GM12878 (cell line): ENCODE measurements at regions not wholly inside any gene's neighbourhood (a gene's known extent, or its start where the extent isn't known, plus 50 kb on each side); places are given as distances from the start of the nearest gene placed in this dataset.

Source experiments
- ATAC-seq: fragments of 200-7000 bp; cut with Tn5 transposase; 3 replicates; pipeline ENCODE4 v1.9.1; 2020; ENCODE audit warnings: mild to moderate bottlenecking, moderate library complexity
- BruUV-seq: library from RNA; stranded (reverse); fragments of 400-500 nt; replicated peaks from 2 replicates; lab custom pipeline; 2021; lab: Mats Ljungman, UMichigan
- CTCF ChIA-PET: fragments of 300-600 bp; sonication (Branson Sonifier 250); formaldehyde crosslinking; extraction: SDS; loops from one replicate; lab custom pipeline; 2021; ENCODE audit warnings: inconsistent platforms; lab: Yijun Ruan, JAX
- POLR2A ChIA-PET: fragments of 350-600 bp; formaldehyde crosslinking; extraction: SDS; loops from one replicate; lab custom pipeline; 2021; ENCODE audit warnings: inconsistent platforms; lab: Charles Lee
- RAD21 ChIA-PET: fragments of 300-600 bp; sonication (Branson Sonifier 250); formaldehyde crosslinking; loops from one replicate; lab custom pipeline; 2023; ENCODE audit warnings: antibody characterized with exemption; ENCODE audit not compliant: unreplicated experiment; lab: Charles Lee
- SMC1A ChIA-PET: fragments of 300-600 bp; sonication (Branson Sonifier 250); formaldehyde crosslinking; loops from one replicate; lab custom pipeline; 2023; ENCODE audit not compliant: unreplicated experiment, uncharacterized antibody; lab: Charles Lee
- DNase-seq: peaks from one replicate; pipeline ENCODE4 v3.0.0-alpha.2; 2011; ENCODE audit warnings: low read depth, low spot score
- FAIRE-seq: peaks from 3 replicates; lab custom pipeline; 2011; peaks lifted over from hg19 to GRCh38; lab: Jason Lieb, UNC
- H2AFZ ChIP-seq: 2 replicates; pipeline ENCODE4 v1.6.0; 2011; ENCODE audit warnings: low read depth, low read length, control low read depth; ENCODE audit not compliant: control insufficient read depth
- H3K27ac ChIP-seq: 2 replicates; pipeline ENCODE4 v1.5.1; 2011; ENCODE audit warnings: control low read depth; ENCODE audit not compliant: control insufficient read depth, insufficient read depth
- H3K27me3 ChIP-seq, 2 experiments: replicated peaks in 1 of 2; 2 replicates each; pipeline versions ENCODE4 v1.6.0 to v1.6.1; 2011; ENCODE audit warnings: low read length in 1 of 2; ENCODE audit not compliant: control insufficient read depth in 2 of 2, insufficient read depth in 2 of 2
- H3K36me3 ChIP-seq, 2 experiments: 2 replicates each; pipeline ENCODE4 v1.5.1; 2011; ENCODE audit warnings: low read length in 1 of 2; ENCODE audit not compliant: control insufficient read depth in 2 of 2, insufficient read depth in 2 of 2
- H3K4me1 ChIP-seq: 2 replicates; pipeline ENCODE4 v1.6.1; 2011; ENCODE audit warnings: mild to moderate bottlenecking, low read length, moderate library complexity, mixed read lengths; ENCODE audit not compliant: control insufficient read depth, insufficient read depth
- H3K4me2 ChIP-seq: 2 replicates; pipeline ENCODE4 v1.6.0; 2011; ENCODE audit warnings: control low read depth; ENCODE audit not compliant: control insufficient read depth, insufficient read depth
- H3K4me3 ChIP-seq: fragments of 200-600 bp; sonication (generic); 2 replicates; pipeline ENCODE4 v1.5.1; 2016
- H3K79me2 ChIP-seq: 2 replicates; pipeline ENCODE4 v1.6.0; 2011; ENCODE audit warnings: low read length; ENCODE audit not compliant: control insufficient read depth, insufficient read depth
- H3K9ac ChIP-seq: 2 replicates; pipeline ENCODE4 v1.8.0; 2011; ENCODE audit warnings: low read length, control low read depth, mixed read lengths; ENCODE audit not compliant: control insufficient read depth, insufficient read depth
- H3K9me3 ChIP-seq: replicated peaks from 3 replicates; pipeline ENCODE4 v1.5.1; 2011; ENCODE audit warnings: mild to moderate bottlenecking, low read length; ENCODE audit not compliant: control insufficient read depth, insufficient read depth
- H4K20me1 ChIP-seq: 2 replicates; pipeline ENCODE4 v1.6.0; 2011; ENCODE audit not compliant: control insufficient read depth, insufficient read depth
- HCFC1 ChIP-seq: fragments of 150-350 bp; IDR thresholded peaks from 2 replicates; pipeline ENCODE4 v1.6.1; 2014; ENCODE audit warnings: low read length
- MXI1 ChIP-seq: fragments of 150-350 bp; IDR thresholded peaks from 2 replicates; pipeline ENCODE4 v1.6.1; 2011; ENCODE audit warnings: low read depth, mild to moderate bottlenecking, inconsistent platforms, low read length, improper control_type of control experiment
- SMARCA5 ChIP-seq: fragments of 450-650 bp; IDR thresholded peaks from 2 replicates; pipeline ENCODE4 v1.6.1; 2017; ENCODE audit warnings: mild to moderate bottlenecking
- SMC3 ChIP-seq: IDR thresholded peaks from 2 replicates; pipeline ENCODE4 v1.6.1; 2011; ENCODE audit warnings: low read length, improper control_type of control experiment, borderline replicate concordance
- ZNF207 ChIP-seq: fragments of 450-650 bp; IDR thresholded peaks from 2 replicates; pipeline ENCODE4 v1.6.1; 2014; ENCODE audit warnings: antibody characterized with exemption, mild to moderate bottlenecking, borderline replicate concordance
- ZNF384 ChIP-seq: IDR thresholded peaks from 2 replicates; pipeline ENCODE4 v1.6.1; 2012; ENCODE audit warnings: low read depth, mild to moderate bottlenecking, low read length, improper control_type of control experiment, borderline replicate concordance
- ZSCAN29 ChIP-seq: fragments of 450-650 bp; IDR thresholded peaks from 2 replicates; pipeline ENCODE4 v1.6.1; 2017; ENCODE audit warnings: mild to moderate bottlenecking, moderate library complexity
- in situ Hi-C: fragments of 300-500 bp; cut with MboI; formaldehyde crosslinking; loops from 9 replicates; pipeline ENCODE4 v1.14.3; 2018; ENCODE audit warnings: mixed read lengths
- intact Hi-C: fragments of 100-400 bp; cut with micrococcal nuclease; formaldehyde crosslinking; loops from one replicate; pipeline ENCODE4 v1.14.2; 2022; ENCODE audit not compliant: unreplicated experiment
- TF ChIP-seq, protein P1 (sequence below): fragments of 450-650 bp; IDR thresholded peaks from 2 replicates; pipeline ENCODE4 v1.6.1; 2016; ENCODE audit warnings: mild to moderate bottlenecking, moderate library complexity, borderline replicate concordance
- TF ChIP-seq, protein P2 (sequence below): fragments of 450-650 bp; IDR thresholded peaks from 2 replicates; pipeline ENCODE4 v1.6.1; 2017; ENCODE audit warnings: mild to moderate bottlenecking, moderate library complexity
- TF ChIP-seq, protein P3 (sequence below): IDR thresholded peaks from 2 replicates; pipeline ENCODE4 v1.6.1; 2012; ENCODE audit warnings: improper control_type of control experiment, low read depth, low read length; ENCODE audit not compliant: insufficient replicate concordance

GRCh38 chr2:175628243-175628642 is 373.8 kb downstream of the LNPK start (continued):
- TF ChIP-seq, protein P1, sequence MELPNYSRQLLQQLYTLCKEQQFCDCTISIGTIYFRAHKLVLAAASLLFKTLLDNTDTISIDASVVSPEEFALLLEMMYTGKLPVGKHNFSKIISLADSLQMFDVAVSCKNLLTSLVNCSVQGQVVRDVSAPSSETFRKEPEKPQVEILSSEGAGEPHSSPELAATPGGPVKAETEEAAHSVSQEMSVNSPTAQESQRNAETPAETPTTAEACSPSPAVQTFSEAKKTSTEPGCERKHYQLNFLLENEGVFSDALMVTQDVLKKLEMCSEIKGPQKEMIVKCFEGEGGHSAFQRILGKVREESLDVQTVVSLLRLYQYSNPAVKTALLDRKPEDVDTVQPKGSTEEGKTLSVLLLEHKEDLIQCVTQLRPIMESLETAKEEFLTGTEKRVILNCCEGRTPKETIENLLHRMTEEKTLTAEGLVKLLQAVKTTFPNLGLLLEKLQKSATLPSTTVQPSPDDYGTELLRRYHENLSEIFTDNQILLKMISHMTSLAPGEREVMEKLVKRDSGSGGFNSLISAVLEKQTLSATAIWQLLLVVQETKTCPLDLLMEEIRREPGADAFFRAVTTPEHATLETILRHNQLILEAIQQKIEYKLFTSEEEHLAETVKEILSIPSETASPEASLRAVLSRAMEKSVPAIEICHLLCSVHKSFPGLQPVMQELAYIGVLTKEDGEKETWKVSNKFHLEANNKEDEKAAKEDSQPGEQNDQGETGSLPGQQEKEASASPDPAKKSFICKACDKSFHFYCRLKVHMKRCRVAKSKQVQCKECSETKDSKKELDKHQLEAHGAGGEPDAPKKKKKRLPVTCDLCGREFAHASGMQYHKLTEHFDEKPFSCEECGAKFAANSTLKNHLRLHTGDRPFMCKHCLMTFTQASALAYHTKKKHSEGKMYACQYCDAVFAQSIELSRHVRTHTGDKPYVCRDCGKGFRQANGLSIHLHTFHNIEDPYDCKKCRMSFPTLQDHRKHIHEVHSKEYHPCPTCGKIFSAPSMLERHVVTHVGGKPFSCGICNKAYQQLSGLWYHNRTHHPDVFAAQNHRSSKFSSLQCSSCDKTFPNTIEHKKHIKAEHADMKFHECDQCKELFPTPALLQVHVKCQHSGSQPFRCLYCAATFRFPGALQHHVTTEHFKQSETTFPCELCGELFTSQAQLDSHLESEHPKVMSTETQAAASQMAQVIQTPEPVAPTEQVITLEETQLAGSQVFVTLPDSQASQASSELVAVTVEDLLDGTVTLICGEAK: no peak
- TF ChIP-seq, all 136 proteins: peak for 0

DNA sequence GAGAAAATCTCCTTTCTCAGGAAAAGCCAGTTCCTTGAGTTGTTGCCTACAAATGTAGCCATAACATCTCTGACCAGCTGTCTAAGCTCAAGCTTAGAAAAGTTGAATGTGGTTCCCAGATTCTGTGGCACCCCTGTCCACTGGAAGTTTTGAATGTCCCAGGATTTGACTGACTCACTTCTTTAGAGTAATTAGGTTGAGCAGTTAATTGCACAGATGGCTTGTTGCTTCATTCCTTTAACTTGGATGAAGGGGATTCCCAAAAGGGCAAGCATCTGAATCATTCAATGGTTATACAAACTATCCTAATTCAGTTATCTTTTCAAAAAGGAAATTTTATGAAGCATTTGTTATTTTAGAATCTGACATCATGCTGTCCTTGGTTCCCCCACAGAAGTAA is 374.7 kb downstream of the LNPK start:
- DNase-seq: no peak
- no peak for FAIRE-seq
- TF ChIP-seq, protein P2, sequence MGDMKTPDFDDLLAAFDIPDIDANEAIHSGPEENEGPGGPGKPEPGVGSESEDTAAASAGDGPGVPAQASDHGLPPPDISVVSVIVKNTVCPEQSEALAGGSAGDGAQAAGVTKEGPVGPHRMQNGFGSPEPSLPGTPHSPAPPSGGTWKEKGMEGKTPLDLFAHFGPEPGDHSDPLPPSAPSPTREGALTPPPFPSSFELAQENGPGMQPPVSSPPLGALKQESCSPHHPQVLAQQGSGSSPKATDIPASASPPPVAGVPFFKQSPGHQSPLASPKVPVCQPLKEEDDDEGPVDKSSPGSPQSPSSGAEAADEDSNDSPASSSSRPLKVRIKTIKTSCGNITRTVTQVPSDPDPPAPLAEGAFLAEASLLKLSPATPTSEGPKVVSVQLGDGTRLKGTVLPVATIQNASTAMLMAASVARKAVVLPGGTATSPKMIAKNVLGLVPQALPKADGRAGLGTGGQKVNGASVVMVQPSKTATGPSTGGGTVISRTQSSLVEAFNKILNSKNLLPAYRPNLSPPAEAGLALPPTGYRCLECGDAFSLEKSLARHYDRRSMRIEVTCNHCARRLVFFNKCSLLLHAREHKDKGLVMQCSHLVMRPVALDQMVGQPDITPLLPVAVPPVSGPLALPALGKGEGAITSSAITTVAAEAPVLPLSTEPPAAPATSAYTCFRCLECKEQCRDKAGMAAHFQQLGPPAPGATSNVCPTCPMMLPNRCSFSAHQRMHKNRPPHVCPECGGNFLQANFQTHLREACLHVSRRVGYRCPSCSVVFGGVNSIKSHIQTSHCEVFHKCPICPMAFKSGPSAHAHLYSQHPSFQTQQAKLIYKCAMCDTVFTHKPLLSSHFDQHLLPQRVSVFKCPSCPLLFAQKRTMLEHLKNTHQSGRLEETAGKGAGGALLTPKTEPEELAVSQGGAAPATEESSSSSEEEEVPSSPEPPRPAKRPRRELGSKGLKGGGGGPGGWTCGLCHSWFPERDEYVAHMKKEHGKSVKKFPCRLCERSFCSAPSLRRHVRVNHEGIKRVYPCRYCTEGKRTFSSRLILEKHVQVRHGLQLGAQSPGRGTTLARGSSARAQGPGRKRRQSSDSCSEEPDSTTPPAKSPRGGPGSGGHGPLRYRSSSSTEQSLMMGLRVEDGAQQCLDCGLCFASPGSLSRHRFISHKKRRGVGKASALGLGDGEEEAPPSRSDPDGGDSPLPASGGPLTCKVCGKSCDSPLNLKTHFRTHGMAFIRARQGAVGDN: no peak
- TF ChIP-seq MXI1: no peak
- no peak for TF ChIP-seq SMARCA5
- TF ChIP-seq, protein P3, sequence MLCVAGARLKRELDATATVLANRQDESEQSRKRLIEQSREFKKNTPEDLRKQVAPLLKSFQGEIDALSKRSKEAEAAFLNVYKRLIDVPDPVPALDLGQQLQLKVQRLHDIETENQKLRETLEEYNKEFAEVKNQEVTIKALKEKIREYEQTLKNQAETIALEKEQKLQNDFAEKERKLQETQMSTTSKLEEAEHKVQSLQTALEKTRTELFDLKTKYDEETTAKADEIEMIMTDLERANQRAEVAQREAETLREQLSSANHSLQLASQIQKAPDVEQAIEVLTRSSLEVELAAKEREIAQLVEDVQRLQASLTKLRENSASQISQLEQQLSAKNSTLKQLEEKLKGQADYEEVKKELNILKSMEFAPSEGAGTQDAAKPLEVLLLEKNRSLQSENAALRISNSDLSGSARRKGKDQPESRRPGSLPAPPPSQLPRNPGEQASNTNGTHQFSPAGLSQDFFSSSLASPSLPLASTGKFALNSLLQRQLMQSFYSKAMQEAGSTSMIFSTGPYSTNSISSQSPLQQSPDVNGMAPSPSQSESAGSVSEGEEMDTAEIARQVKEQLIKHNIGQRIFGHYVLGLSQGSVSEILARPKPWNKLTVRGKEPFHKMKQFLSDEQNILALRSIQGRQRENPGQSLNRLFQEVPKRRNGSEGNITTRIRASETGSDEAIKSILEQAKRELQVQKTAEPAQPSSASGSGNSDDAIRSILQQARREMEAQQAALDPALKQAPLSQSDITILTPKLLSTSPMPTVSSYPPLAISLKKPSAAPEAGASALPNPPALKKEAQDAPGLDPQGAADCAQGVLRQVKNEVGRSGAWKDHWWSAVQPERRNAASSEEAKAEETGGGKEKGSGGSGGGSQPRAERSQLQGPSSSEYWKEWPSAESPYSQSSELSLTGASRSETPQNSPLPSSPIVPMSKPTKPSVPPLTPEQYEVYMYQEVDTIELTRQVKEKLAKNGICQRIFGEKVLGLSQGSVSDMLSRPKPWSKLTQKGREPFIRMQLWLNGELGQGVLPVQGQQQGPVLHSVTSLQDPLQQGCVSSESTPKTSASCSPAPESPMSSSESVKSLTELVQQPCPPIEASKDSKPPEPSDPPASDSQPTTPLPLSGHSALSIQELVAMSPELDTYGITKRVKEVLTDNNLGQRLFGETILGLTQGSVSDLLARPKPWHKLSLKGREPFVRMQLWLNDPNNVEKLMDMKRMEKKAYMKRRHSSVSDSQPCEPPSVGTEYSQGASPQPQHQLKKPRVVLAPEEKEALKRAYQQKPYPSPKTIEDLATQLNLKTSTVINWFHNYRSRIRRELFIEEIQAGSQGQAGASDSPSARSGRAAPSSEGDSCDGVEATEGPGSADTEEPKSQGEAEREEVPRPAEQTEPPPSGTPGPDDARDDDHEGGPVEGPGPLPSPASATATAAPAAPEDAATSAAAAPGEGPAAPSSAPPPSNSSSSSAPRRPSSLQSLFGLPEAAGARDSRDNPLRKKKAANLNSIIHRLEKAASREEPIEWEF: no peak
- no peak for TF ChIP-seq ZSCAN29
- TF ChIP-seq ZNF384: no peak
- no peak for TF ChIP-seq HCFC1
- TF ChIP-seq SMC3: no peak
- no peak for TF ChIP-seq ZNF207
- Histone ChIP-seq H3K27me3 (peaks cover 0 to 3% of the 10 kb centered on the region in 2 experiments; a peak in 2 of 4 replicates), H3K9me3 (no peaks in the 10 kb centered on the region), H2AFZ (no peak overlapping the region), H3K27ac (no peak overlapping the region), H3K9ac (no peak overlapping the region), H3K4me2 (no peak overlapping the region), H4K20me1 (no peaks in the 10 kb centered on the region), H3K4me1 (no peaks in the 10 kb centered on the region), H3K4me3 (no peak overlapping the region), H3K79me2 (no peaks in the 10 kb centered on the region), H3K36me3 (no peaks in the 10 kb centered on the region)
- ChIA-PET RAD21 (no interaction called here), POLR2A (no interaction called here), SMC1A (no interaction called here), CTCF (no interaction called here)
- no peak for ATAC-seq
- no TSS peak for BruUV-seq
- intact Hi-C loops: no loop called here
- in situ Hi-C loops: no loop called here
